Memory B cell (primary cell): ENCODE measurements at regions not wholly inside any gene's neighbourhood (a gene's known extent, or its start where the extent isn't known, plus 50 kb on each side); places are given as distances from the start of the nearest gene placed in this dataset.

ENCODE experiments used
- ATAC-seq: fragments of 150-1000 bp; cut with Tn5 transposase; 2 replicates; pipeline ENCODE4 v1.10.0; 2021; ENCODE audit warnings: low read depth, mild to moderate bottlenecking, moderate library complexity
- DNase-seq, 2 donors: peaks; one replicate each; pipeline ENCODE4 v3.0.0; 2022; ENCODE audit warnings: low spot score in 2 of 2
- H3K27ac Mint-ChIP-seq: one replicate; pipeline ENCODE4 v1.8.0; 2022; ENCODE audit warnings: mild to moderate bottlenecking, moderate library complexity, mixed read lengths
- H3K27me3 Mint-ChIP-seq: one replicate; pipeline ENCODE4 v1.8.0; 2022; ENCODE audit warnings: mixed read lengths
- H3K36me3 Mint-ChIP-seq: one replicate; pipeline ENCODE4 v1.8.0; 2022; ENCODE audit warnings: mild to moderate bottlenecking, mixed read lengths
- H3K4me1 Mint-ChIP-seq: one replicate; pipeline ENCODE4 v1.8.0; 2022; ENCODE audit warnings: mixed read lengths
- H3K4me3 Mint-ChIP-seq: one replicate; pipeline ENCODE4 v1.8.0; 2022; ENCODE audit warnings: mild to moderate bottlenecking, moderate library complexity, mixed read lengths
- H3K9me3 Mint-ChIP-seq: one replicate; pipeline ENCODE4 v1.8.0; 2022; ENCODE audit warnings: mixed read lengths

DNA sequence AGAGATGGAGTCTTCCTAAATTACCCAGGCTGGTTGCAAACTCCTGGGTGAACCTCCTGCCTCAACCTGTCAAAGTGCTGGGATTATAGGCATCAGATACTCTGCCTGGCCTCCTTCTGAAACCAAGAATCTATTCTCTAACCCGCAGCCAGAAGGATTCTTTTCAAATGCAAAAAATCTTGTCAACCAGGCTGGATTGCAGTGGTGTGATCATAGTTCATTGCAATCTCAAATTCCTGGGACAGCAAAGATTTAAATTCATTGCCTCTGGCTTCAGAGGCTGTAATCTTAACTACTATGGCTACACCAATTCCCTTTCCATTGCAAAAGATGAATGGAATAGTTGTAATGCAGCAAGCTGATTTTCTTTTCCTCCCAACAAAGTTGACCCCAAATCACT is 106.3 kb upstream of the TBX3 start:
- Mint-ChIP-seq H3K4me3 (no peak overlapping the region), H3K9me3 (peaks cover 4% of the 10 kb centered on the region), H3K4me1 (no peaks in the 10 kb centered on the region), H3K27ac (no peak overlapping the region), H3K27me3 (no peaks in the 10 kb centered on the region), H3K36me3 (no peaks in the 10 kb centered on the region)
- ATAC-seq (no peak), DNase-seq (no peak)

DNA sequence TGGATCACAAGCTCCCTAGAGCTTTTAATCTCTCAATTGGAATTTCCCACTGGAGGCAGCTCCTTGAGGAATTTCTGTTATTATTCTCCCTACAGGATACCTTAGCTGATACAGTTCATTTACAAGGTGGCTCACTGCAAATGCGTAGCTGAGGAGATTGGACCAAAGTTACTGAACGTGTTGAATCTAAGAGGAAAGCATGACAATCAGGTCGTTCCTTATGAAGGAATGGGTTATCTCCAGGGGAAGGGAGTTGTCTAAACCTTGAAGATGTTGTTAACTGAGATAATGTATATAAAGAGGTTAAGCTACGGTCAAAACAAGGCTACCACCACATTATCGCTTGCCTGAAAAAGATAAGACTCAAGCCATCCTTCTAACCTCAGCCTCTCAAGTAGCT is 105.8 kb upstream of the TBX3 start:
- no peak for ATAC-seq
- H3K27ac Mint-ChIP-seq = no peak overlapping the region

DNA sequence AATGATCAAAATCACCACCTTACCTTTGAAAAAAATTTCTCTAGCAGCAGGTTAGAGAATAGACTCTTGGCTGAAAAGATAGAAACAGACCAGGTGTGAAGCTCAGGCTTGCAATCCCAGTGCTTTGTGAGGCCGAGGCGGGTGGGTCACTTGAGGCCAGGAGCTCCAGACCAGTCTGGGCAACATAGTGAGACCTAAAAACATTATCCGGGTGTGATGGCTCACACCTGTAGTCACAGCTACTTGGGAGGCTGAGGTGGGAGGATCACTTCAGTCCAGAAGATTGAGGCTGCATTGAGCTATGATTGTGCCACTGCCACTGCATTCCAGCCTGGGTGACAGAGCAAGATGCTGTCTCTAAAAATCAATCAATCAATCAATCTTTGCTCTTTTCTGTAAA is 105.3 kb upstream of the TBX3 start:
- Mint-ChIP-seq H3K27me3 (no peaks in the 10 kb centered on the region), H3K27ac (no peak overlapping the region)
- no peak for ATAC-seq

More for the DNA sequence above, 105.8 kb upstream of the TBX3 start:
- Mint-ChIP-seq H3K36me3 (no peaks in the 10 kb centered on the region), H3K4me1 (no peaks in the 10 kb centered on the region), H3K4me3 (no peak overlapping the region), H3K9me3 (peaks cover 6% of the 10 kb centered on the region), H3K27me3 (no peaks in the 10 kb centered on the region)
- no peak for DNase-seq

DNA sequence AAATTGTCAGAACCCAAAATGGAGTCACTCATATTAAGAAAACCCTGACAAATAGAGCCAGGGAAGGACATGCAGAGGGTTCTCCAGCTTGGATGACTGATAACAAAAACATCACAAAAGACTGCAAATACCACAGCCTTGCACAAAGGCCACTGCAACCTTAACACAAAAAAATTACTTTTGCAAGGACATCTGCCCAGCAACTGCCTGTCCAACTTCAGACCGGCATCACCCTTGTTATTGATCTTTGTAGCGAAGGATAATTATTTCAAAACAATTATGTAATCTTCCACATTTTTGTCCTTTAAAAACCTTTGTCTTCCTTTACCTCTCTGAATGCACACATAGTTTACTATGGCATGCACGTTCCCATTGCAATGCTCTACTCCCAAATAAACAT is 100.6 kb upstream of the TBX3 start:
- Mint-ChIP-seq H3K36me3 (no peaks in the 10 kb centered on the region), H3K9me3 (peaks cover 2% of the 10 kb centered on the region), H3K4me3 (no peak overlapping the region), H3K27me3 (no peaks in the 10 kb centered on the region), H3K4me1 (no peaks in the 10 kb centered on the region), H3K27ac (no peak overlapping the region)
- no peak for DNase-seq
- no peak for ATAC-seq

More for the DNA sequence above, 105.3 kb upstream of the TBX3 start:
- DNase-seq = no peak
- H3K36me3 Mint-ChIP-seq = no peaks in the 10 kb centered on the region
- H3K9me3 Mint-ChIP-seq = peaks cover 6% of the 10 kb centered on the region
- H3K4me1 Mint-ChIP-seq = no peaks in the 10 kb centered on the region
- no peak overlapping the region for H3K4me3 Mint-ChIP-seq

DNA sequence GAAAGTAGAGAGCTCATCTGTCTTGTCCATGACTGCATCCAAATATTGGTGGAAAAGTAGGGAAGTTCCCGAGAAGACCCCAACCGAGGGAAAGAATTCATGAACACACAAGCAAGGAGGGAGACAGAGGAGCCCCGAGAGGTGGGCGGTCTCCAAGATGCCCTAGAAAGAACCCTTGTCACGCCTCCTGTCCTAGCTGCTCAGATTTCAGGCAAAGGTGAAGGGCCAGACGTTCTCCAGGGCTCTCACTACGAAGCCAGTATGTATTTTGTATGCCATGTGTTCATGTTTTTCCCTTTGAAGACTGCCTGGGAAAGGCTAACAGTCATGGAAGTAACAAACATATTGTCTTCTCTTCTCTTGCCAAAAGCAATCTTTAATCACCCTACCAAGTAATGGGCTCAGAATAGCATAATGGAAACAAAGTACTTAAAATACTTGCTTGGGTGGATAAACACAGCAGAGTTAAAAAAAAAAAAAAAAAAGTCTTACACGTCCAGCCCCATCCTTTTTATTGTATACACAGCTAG is 99.2 kb upstream of the TBX3 start:
- Mint-ChIP-seq H3K9me3 (peaks cover 2% of the 10 kb centered on the region), H3K4me1 (no peaks in the 10 kb centered on the region), H3K27me3 (no peaks in the 10 kb centered on the region), H3K4me3 (no peak overlapping the region), H3K27ac (no peak overlapping the region), H3K36me3 (no peaks in the 10 kb centered on the region)
- no peak for ATAC-seq
- no peak for DNase-seq

DNA sequence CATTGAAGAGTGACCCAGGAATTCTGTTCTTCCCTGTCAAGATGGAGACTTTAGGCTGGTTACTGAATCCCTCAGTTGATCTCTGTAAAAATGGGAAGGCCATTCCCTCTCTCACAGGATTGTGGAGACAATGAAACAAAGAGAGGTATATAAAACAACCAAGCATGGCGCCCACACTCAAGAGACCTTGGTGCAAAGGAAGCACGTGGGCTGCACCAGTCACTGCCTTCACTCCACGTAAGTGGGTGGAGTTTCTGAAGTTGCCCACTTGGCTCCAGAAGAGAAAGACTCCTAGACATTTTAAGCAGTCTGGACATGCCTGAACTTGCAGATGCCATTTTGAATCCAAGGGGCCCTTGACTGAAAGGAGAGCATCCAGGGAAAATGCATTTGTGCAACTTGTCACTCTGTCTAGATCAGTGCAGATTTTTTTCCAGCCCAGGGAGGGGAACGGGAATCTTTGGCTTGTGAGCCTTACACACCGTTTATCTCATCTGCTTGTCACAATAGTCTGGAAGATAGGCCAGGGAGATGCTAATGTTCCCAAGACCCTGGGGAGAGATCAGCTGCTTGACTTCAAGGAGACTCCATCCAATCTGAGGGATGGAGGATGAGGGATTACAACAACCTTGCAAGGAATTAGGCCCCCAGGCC is 96.9 kb upstream of the TBX3 start:
- Mint-ChIP-seq H3K9me3 (peaks cover 2% of the 10 kb centered on the region), H3K4me3 (no peak overlapping the region), H3K27me3 (no peaks in the 10 kb centered on the region), H3K4me1 (no peaks in the 10 kb centered on the region), H3K36me3 (no peaks in the 10 kb centered on the region), H3K27ac (no peak overlapping the region)
- DNase-seq (no peak), ATAC-seq (no peak)

DNA sequence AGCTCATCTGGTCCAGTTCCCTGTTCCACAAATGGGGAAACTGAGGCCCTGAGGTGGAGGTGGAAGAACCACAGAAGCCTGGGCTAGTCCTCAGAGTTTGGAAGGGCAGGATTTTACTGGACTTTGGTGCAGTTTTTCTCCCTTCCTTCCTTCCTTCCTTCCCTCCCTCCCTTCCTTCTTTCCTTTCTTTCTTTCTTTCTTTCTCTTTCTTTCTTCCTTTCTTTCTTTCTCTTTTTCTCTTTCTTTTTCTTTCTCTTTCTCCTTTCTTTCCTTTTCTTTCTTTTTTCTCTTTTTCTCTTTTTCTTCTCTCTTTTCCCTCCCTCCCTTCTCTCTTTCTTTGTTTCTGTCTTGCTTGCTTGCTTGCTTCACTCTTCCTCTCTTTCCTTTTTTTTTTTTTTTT is 95.7 kb upstream of the TBX3 start:
- no peak overlapping the region for H3K4me3 Mint-ChIP-seq
- H3K27me3 Mint-ChIP-seq = no peaks in the 10 kb centered on the region
- H3K9me3 Mint-ChIP-seq = no peaks in the 10 kb centered on the region
- no peaks in the 10 kb centered on the region for H3K4me1 Mint-ChIP-seq
- ATAC-seq = no peak
- no peaks in the 10 kb centered on the region for H3K36me3 Mint-ChIP-seq
- DNase-seq = no peak
- H3K27ac Mint-ChIP-seq = no peak overlapping the region

DNA sequence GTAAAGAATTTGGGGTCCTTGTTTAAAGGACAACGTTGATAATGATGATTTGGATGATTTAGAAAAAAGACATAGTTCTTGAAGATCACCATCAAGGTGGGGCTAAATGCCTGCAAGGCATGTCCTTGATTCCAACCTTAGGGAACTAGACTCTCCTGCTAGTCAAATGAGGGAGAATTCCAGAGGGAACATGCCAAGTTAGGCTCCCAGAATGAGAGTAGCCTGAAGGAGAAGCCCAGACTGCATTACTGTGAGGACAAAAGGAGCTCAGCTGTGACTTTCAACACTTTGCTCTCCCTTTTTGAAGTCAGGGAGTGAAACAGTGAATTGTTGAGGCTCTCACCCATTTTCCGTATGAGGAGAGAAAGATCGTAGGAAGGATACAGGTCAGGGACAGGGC is 95.2 kb upstream of the TBX3 start:
- no peaks in the 10 kb centered on the region for H3K27me3 Mint-ChIP-seq
- H3K9me3 Mint-ChIP-seq = no peaks in the 10 kb centered on the region
- no peaks in the 10 kb centered on the region for H3K36me3 Mint-ChIP-seq
- no peak overlapping the region for H3K4me3 Mint-ChIP-seq
- DNase-seq = no peak
- H3K27ac Mint-ChIP-seq = no peak overlapping the region
- no peak for ATAC-seq
- H3K4me1 Mint-ChIP-seq = no peaks in the 10 kb centered on the region

DNA sequence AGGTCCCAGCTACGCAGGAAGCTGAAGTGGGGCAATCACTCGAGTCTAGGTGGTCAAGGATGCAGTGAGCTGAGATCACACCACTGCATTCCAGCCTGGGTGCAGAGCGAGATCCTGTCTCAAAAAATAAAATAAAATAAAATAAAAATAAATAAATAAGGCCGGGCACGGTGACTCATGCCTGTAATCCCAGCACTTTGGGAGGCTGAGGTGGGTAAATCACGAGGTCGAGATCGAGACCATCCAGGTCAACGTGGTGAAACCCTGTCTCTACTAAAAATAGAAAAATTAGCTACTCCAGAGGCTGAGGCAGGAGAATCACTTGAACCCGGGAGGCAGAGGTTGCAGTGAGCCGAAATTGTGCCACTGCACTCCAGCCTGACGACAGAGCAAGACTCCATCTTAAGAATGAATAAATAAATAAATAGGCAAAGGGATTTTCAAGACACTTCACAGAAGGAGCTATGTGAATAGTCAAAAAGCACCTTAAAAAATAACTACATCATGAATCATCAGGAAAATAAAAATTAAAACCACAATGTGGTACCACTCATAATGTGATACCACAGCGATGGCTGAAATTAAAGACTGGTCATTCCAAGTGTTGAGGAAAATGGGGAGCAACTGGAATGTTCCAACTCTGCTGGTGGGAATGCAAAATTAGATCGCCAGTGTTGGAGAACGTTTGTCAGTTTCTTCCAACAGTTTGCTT is 92.9 kb upstream of the TBX3 start:
- Mint-ChIP-seq H3K27ac (no peak overlapping the region), H3K27me3 (no peaks in the 10 kb centered on the region), H3K36me3 (no peaks in the 10 kb centered on the region), H3K4me3 (no peak overlapping the region), H3K4me1 (no peaks in the 10 kb centered on the region), H3K9me3 (no peaks in the 10 kb centered on the region)
- ATAC-seq = no peak
- no peak for DNase-seq

DNA sequence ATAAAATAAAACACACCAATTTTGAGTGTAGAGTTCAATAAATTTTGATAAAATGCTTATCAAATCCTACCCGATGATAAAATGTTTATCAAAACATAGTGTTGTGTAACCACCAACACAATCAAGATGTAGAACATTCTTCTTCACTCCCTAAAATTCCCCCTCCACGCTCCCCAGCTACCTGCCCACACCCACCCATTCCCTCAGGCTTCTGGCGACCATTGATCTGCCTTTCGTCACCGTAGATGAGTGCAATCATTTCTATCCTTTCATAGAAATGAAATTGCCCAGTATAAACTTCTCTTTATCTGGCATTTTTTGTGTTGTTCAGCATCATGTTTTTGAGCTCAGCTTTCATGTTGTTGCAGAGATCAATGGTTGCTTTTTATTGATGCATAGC is 90.7 kb upstream of the TBX3 start:
- Mint-ChIP-seq H3K27ac (no peak overlapping the region), H3K9me3 (no peaks in the 10 kb centered on the region), H3K4me3 (no peak overlapping the region), H3K27me3 (no peaks in the 10 kb centered on the region), H3K4me1 (no peaks in the 10 kb centered on the region), H3K36me3 (no peaks in the 10 kb centered on the region)
- DNase-seq = no peak
- ATAC-seq = no peak

DNA sequence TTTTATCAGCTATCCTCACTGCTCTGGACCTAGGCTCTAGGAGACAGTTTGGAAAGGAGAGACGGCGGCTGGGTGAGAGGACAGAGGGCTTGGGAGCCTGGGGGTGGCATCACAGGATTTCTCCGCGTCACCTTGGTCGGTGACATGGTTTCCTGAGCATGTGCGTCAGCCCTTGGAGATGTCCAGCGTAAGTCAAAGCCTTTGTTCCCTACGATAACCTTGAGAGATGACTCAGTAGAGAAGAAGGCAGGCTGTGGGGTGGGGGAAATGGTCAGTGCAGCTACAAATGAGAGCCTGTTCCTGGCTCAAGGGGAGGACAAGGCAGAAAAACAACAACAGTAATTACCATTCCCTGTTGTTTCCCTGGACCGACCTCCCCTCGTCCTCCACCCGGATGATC is 90.2 kb upstream of the TBX3 start:
- no peak overlapping the region for H3K4me3 Mint-ChIP-seq
- no peaks in the 10 kb centered on the region for H3K27me3 Mint-ChIP-seq
- no peak overlapping the region for H3K27ac Mint-ChIP-seq
- H3K36me3 Mint-ChIP-seq = no peaks in the 10 kb centered on the region
- no peaks in the 10 kb centered on the region for H3K9me3 Mint-ChIP-seq
- no peaks in the 10 kb centered on the region for H3K4me1 Mint-ChIP-seq
- no peak for DNase-seq
- ATAC-seq = no peak

DNA sequence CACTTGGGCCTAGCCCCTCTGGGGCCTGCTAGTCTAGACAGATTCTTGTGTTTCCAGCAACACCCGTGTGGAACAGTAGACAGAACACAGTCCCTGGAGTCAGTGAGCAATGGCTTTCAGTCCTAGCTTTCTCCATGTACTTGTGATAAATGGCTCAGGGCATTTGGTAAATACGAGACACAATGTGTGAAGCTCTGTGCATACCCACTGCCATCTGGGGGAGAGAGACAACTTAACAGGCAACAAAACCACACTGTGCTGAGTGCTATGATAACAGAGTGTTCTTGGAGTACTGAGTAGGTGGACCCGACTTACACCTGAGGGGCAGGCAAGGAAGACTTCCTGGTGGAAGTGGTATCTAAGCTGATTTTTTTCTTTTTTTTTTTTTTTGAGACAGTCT is 86.3 kb upstream of the TBX3 start:
- peaks cover 2% of the 10 kb centered on the region for H3K9me3 Mint-ChIP-seq
- no peaks in the 10 kb centered on the region for H3K4me1 Mint-ChIP-seq
- no peak overlapping the region for H3K27ac Mint-ChIP-seq
- no peak for DNase-seq
- H3K36me3 Mint-ChIP-seq = no peaks in the 10 kb centered on the region
- H3K4me3 Mint-ChIP-seq = no peak overlapping the region
- no peaks in the 10 kb centered on the region for H3K27me3 Mint-ChIP-seq
- no peak for ATAC-seq

DNA sequence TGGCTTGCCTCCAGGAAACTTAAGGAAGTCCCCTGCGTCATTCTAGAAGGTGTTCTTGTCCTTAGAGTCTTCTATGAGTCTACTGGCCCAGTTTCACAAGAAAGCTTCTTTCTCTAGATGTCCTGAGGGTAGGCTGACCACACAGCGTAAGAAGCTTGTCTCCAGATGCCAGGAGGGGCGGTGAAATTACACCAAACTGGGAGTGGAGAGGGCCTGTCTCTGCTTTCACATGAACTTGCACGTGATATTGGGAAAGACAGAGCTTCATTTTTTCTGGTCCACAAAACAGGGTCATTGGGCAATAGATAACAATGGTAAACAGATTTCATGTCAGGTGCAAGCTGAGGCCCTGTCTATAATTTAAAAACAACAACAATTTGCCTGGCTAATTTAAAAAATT is 85.7 kb upstream of the TBX3 start:
- ATAC-seq = no peak
- Mint-ChIP-seq H3K36me3 (no peaks in the 10 kb centered on the region), H3K27me3 (no peaks in the 10 kb centered on the region), H3K27ac (no peak overlapping the region), H3K4me3 (no peak overlapping the region), H3K4me1 (no peaks in the 10 kb centered on the region), H3K9me3 (peaks cover 2% of the 10 kb centered on the region)
- no peak for DNase-seq

DNA sequence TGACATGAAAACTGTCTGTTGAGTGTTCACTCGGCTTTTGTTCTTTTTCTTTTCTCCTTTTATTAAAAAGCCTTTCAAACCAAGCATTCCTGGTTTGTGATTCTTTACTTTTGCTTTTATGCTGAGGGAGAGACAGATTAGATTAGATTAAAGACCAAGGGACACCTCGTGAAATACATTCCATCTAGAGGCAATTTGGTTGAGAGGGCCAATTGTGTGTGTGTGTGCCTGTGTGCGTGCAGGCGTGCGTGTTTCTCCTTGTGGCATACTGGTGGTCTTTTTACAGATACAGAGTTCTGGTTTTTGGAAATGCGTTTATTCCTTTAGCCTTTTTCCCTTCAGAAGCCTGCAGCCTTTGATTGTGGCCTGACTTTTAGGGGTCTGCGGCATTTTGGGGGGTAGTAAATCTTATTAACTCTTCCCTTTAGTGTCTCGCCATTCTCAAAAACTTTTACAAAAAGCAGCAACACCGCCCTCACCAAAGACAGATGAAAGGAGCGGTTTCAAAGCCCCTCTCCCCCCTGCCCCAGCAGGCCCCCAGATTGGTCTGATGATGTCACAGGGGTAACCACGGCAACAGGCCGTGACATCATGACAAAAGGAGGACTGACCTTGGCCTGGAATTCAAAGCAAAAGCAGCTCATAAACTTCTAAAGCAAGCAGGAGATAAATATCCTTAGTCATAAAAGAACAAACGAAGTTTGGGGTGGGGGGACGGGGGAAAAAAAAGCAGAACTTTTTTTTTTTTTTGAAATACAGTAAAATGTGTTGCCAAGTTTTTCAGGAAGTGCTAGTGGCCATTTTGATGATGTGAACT is 84.1 kb upstream of the TBX3 start:
- ATAC-seq = no peak
- H3K27ac Mint-ChIP-seq = no peak overlapping the region
- H3K27me3 Mint-ChIP-seq = no peaks in the 10 kb centered on the region
- H3K4me1 Mint-ChIP-seq = no peaks in the 10 kb centered on the region
- no peak overlapping the region for H3K4me3 Mint-ChIP-seq
- no peak for DNase-seq
- peaks cover 2% of the 10 kb centered on the region for H3K9me3 Mint-ChIP-seq
- no peaks in the 10 kb centered on the region for H3K36me3 Mint-ChIP-seq
